ENCODE measurements at regions not wholly inside any gene's neighbourhood (a gene's known extent, or its start where the extent isn't known, plus 50 kb on each side); places are given as distances from the start of the nearest gene placed in this dataset.

DNA sequence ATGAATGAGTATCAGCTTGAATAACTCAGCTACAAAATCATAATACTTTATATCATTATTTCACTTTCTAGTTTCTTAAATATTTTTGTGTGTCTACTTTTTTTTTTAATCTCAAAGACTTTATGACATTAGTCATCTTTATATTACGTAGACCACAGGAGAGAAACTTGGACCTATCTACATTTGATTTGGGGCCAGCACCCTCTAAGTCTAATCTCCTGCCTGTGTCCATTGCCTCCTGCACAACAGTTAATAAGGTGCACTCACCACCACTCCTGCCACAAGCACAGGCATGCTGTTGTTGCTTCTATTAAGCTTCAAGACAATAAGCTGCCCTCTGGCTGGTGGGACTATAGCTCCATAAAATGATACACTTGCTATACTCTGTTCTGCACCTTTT, 70.4 kb downstream of the DIRAS3 start:
- TF ChIP-seq, protein P1, sequence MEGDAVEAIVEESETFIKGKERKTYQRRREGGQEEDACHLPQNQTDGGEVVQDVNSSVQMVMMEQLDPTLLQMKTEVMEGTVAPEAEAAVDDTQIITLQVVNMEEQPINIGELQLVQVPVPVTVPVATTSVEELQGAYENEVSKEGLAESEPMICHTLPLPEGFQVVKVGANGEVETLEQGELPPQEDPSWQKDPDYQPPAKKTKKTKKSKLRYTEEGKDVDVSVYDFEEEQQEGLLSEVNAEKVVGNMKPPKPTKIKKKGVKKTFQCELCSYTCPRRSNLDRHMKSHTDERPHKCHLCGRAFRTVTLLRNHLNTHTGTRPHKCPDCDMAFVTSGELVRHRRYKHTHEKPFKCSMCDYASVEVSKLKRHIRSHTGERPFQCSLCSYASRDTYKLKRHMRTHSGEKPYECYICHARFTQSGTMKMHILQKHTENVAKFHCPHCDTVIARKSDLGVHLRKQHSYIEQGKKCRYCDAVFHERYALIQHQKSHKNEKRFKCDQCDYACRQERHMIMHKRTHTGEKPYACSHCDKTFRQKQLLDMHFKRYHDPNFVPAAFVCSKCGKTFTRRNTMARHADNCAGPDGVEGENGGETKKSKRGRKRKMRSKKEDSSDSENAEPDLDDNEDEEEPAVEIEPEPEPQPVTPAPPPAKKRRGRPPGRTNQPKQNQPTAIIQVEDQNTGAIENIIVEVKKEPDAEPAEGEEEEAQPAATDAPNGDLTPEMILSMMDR (IDR thresholded peaks at IDR 0.05; ENCODE audit: insufficient read depth, low read length): no peak
- TF ChIP-seq GABPA (IDR thresholded peaks at IDR 0.05; ENCODE audit: low read depth): no peak
